ENCODE measurements at regions not wholly inside any gene's neighbourhood (a gene's known extent, or its start where the extent isn't known, plus 50 kb on each side); places are given as distances from the start of the nearest gene placed in this dataset.

DNA sequence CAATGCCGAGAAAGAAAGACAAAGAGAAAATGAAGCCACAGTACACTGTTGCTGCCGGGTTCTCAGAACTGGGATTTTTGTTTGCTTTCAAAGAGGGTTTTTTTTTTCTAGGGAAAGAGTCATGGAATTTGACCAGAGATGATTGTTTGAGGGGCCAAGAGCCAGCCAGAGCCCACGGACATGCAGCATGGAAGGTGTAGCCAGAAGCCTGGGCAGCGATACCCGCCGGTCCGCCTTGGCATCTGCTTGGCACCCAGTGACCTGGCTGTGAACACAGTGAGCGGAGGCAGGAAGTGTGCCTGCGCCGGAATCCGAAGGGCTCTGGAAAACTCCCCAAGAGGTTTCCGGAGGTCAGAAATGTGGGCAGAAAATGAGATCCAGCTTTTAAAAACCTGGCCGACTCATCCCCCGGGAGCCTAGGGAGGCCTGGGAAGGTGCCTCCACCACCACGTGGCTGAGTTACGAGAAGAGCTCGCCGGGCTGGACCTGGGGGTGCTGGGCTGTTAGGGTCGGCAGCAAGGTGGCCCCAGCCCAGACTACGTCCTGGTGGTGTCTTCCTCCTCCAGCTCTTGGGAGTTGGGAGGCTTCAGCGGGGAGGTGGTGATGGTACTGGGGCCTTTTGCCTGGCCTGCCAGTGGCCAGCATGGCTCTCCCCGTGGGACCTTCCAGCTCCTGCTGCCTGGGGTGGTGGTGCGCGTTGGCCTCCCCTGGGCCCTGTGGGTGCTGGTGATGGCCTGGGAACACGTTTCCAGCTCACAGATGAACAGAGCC is 61.6 kb upstream of the PPARA start:
- TF ChIP-seq CTCF (IDR thresholded peaks at IDR 0.05), result no peak
- no peak for TF ChIP-seq POLR2A (IDR thresholded peaks at IDR 0.05)

Measured in thyroid gland (tissue), 4 donors.